H9 (cell line): ENCODE measurements at regions not wholly inside any gene's neighbourhood (a gene's known extent, or its start where the extent isn't known, plus 50 kb on each side); places are given as distances from the start of the nearest gene placed in this dataset.

Experiments
- DNase-seq: peaks from one replicate; pipeline ENCODE4 v3.0.0-alpha.2; 2017
- H2AFZ ChIP-seq: one replicate; pipeline ENCODE4 v1.6.1; 2013; ENCODE audit warnings: mild to moderate bottlenecking, low read length, control low read depth, moderate library complexity
- H2AK5ac ChIP-seq: 2 replicates; pipeline ENCODE4 v1.6.1; 2013; ENCODE audit warnings: low read length, control low read depth, mixed read lengths; ENCODE audit not compliant: insufficient read length
- H2BK120ac ChIP-seq: one replicate; pipeline ENCODE4 v1.6.1; 2013; ENCODE audit warnings: low read depth, mild to moderate bottlenecking, low read length, control low read depth, inconsistent platforms; ENCODE audit not compliant: poor library complexity, severe bottlenecking
- H2BK12ac ChIP-seq: 2 replicates; pipeline ENCODE4 v1.6.1; 2013; ENCODE audit warnings: low read length, control low read depth, mixed read lengths, low read depth; ENCODE audit not compliant: insufficient read length
- H2BK15ac ChIP-seq: 2 replicates; pipeline ENCODE4 v1.6.1; 2013; ENCODE audit warnings: low read depth, low read length, control low read depth
- H2BK20ac ChIP-seq: one replicate; pipeline ENCODE4 v1.6.1; 2013; ENCODE audit warnings: low read depth, mild to moderate bottlenecking, low read length, control low read depth, inconsistent platforms; ENCODE audit not compliant: poor library complexity, severe bottlenecking
- H2BK5ac ChIP-seq: 2 replicates; pipeline ENCODE4 v1.6.1; 2013; ENCODE audit warnings: low read length, control low read depth, mixed read lengths; ENCODE audit not compliant: insufficient read length
- H3K14ac ChIP-seq: 2 replicates; pipeline ENCODE4 v1.6.1; 2013; ENCODE audit warnings: low read length, control low read depth; ENCODE audit not compliant: insufficient read depth
- H3K18ac ChIP-seq: 2 replicates; pipeline ENCODE4 v1.6.1; 2013; ENCODE audit warnings: low read depth, mild to moderate bottlenecking, mixed read lengths, low read length, control low read depth; ENCODE audit not compliant: insufficient read length
- H3K23ac ChIP-seq: 2 replicates; pipeline ENCODE4 v1.6.1; 2013; ENCODE audit warnings: low read length, control low read depth, mixed read lengths, low read depth; ENCODE audit not compliant: insufficient read length
- H3K23me2 ChIP-seq: 2 replicates; pipeline ENCODE4 v1.6.1; 2013; ENCODE audit warnings: low read depth, mild to moderate bottlenecking, mixed read lengths, low read length, control low read depth; ENCODE audit not compliant: insufficient read length, poor library complexity, severe bottlenecking
- H3K27ac ChIP-seq: 2 replicates; pipeline ENCODE4 v1.5.1; 2013; ENCODE audit warnings: low read length, control low read depth, mixed read lengths, low read depth; ENCODE audit not compliant: insufficient read length
- H3K27me3 ChIP-seq: 2 replicates; pipeline ENCODE4 v1.6.1; 2013; ENCODE audit warnings: low read length, control low read depth, inconsistent platforms; ENCODE audit not compliant: insufficient read depth
- H3K4ac ChIP-seq: 2 replicates; pipeline ENCODE4 v1.6.1; 2013; ENCODE audit warnings: low read depth, mild to moderate bottlenecking, control low read depth, inconsistent platforms, low read length, moderate library complexity
- H3K4me1 ChIP-seq: 2 replicates; pipeline ENCODE4 v1.6.1; 2013; ENCODE audit warnings: low read length, control low read depth, inconsistent platforms; ENCODE audit not compliant: insufficient read depth
- H3K4me2 ChIP-seq: 2 replicates; pipeline ENCODE4 v1.6.1; 2013; ENCODE audit warnings: low read length, control low read depth, mixed read lengths; ENCODE audit not compliant: insufficient read length, insufficient read depth
- H3K56ac ChIP-seq: 2 replicates; pipeline ENCODE4 v1.6.1; 2013; ENCODE audit warnings: low read depth, mild to moderate bottlenecking, mixed read lengths, low read length, control low read depth; ENCODE audit not compliant: insufficient read length
- H3K79me1 ChIP-seq: 2 replicates; pipeline ENCODE4 v1.6.1; 2013; ENCODE audit warnings: low read depth, mild to moderate bottlenecking, moderate library complexity, low read length, control low read depth, inconsistent platforms; ENCODE audit not compliant: insufficient read depth, poor library complexity, severe bottlenecking
- H3K79me2 ChIP-seq: 2 replicates; pipeline ENCODE4 v1.6.1; 2013; ENCODE audit warnings: low read length, control low read depth, inconsistent platforms; ENCODE audit not compliant: insufficient read depth
- H3K9ac ChIP-seq: 2 replicates; pipeline ENCODE4 v1.6.1; 2013; ENCODE audit warnings: low read length, control low read depth, mixed read lengths; ENCODE audit not compliant: insufficient read length; ENCODE audit errors: extremely low read depth
- H3K9me3 ChIP-seq: one replicate; pipeline ENCODE4 v1.6.1; 2013; ENCODE audit warnings: low read depth, low read length, inconsistent platforms; ENCODE audit not compliant: control insufficient read depth
- H3T11ph ChIP-seq: one replicate; pipeline ENCODE4 v1.6.1; 2013; ENCODE audit warnings: mild to moderate bottlenecking, low read length, control low read depth, inconsistent platforms
- H4K20me1 ChIP-seq: one replicate; pipeline ENCODE4 v1.6.1; 2013; ENCODE audit not compliant: control insufficient read depth, insufficient read length, insufficient read depth
- H4K5ac ChIP-seq: 2 replicates; pipeline ENCODE4 v1.6.1; 2013; ENCODE audit warnings: low read depth, mild to moderate bottlenecking, mixed read lengths, low read length, control low read depth; ENCODE audit not compliant: insufficient read length
- H4K8ac ChIP-seq: replicated peaks from 2 replicates; pipeline ENCODE4 v1.6.1; 2013; ENCODE audit warnings: low read length, control low read depth, mixed read lengths, low read depth; ENCODE audit not compliant: insufficient read length
- H4K91ac ChIP-seq: 2 replicates; pipeline ENCODE4 v1.6.1; 2013; ENCODE audit warnings: low read depth, mild to moderate bottlenecking, moderate library complexity, mixed read lengths, low read length, control low read depth; ENCODE audit not compliant: insufficient read length
- H3K27ac Mint-ChIP-seq, 3 experiments: 2 replicates in 2 of 3; 3 replicates in 1 of 3; pipeline ENCODE4 v1.8.0; 2020 to 2021; ENCODE audit warnings: mixed read lengths in 3 of 3, mild to moderate bottlenecking in 1 of 3, moderate library complexity in 1 of 3
- H3K27me3 Mint-ChIP-seq: 2 replicates; pipeline ENCODE4 v1.8.0; 2021; ENCODE audit warnings: low read depth, mild to moderate bottlenecking, moderate library complexity, mixed read lengths
- H3K36me3 Mint-ChIP-seq, 3 experiments: 2 replicates in 2 of 3; 3 replicates in 1 of 3; pipeline ENCODE4 v1.8.0; 2020 to 2021; ENCODE audit warnings: low read depth in 3 of 3, mixed read lengths in 3 of 3; ENCODE audit not compliant: insufficient read depth in 1 of 3
- H3K4me1 Mint-ChIP-seq, 2 experiments: 2 replicates each; pipeline ENCODE4 v1.8.0; 2020; ENCODE audit warnings: mixed read lengths in 2 of 2
- H3K4me3 Mint-ChIP-seq, 2 experiments: 2 replicates in 1 of 2; 3 replicates in 1 of 2; pipeline ENCODE4 v1.8.0; 2020 to 2021; ENCODE audit warnings: mild to moderate bottlenecking in 2 of 2, mixed read lengths in 2 of 2, moderate library complexity in 1 of 2
- H3K9me3 Mint-ChIP-seq, 2 experiments: 2 replicates in 1 of 2; 3 replicates in 1 of 2; pipeline ENCODE4 v1.8.0; 2020; ENCODE audit warnings: mild to moderate bottlenecking in 2 of 2, mixed read lengths in 2 of 2, moderate library complexity in 1 of 2
- CTCF ChIP-seq: fragments of 200-600 bp; sonication (generic); conservative IDR thresholded peaks from 3 replicates; pipeline ENCODE4 v1.8.0; 2021; ENCODE audit warnings: antibody characterized with exemption, mild to moderate bottlenecking
- WGBS: extraction: QIAGEN DNeasy Blood & Tissue Kit; methylation state at CpG from one replicate; pipeline ENCODE4 v1.1.7; 2013; ENCODE audit warnings: missing lambda C conversion rate, low lambda C conversion rate, mixed read lengths; ENCODE audit not compliant: insufficient read length; ENCODE audit errors: extremely low coverage; 5-methylcytosine and 5-hydroxymethylcytosine counted together

- no peak overlapping the region for H3K18ac ChIP-seq
- no peak overlapping the region for H2BK15ac ChIP-seq
- WGBS: no CpG with 5 or more reads among the region's 1 CpG
- no peak overlapping the region for H3K56ac ChIP-seq
- no peak overlapping the region for H2BK12ac ChIP-seq
- H3K4me3 Mint-ChIP-seq: no peak overlapping the region
- peaks cover 7% of the 10 kb centered on the region in 2 experiments for H3K9me3 Mint-ChIP-seq
- no peaks in the 10 kb centered on the region for H4K20me1 ChIP-seq
- no peaks in the 10 kb centered on the region for H3K79me2 ChIP-seq
- no peak overlapping the region for H4K5ac ChIP-seq
- DNase-seq: no peak
- no peaks in the 10 kb centered on the region for H3K27me3 Mint-ChIP-seq
- no peaks in the 10 kb centered on the region for H3K23me2 ChIP-seq
- H3K27ac Mint-ChIP-seq: no peak overlapping the region
- H3K79me1 ChIP-seq: no peaks in the 10 kb centered on the region
- H3K4me1 ChIP-seq: no peaks in the 10 kb centered on the region
- H3K36me3 Mint-ChIP-seq: peaks cover 0 to 7% (median 0%) of the 10 kb centered on the region in 3 experiments; a peak in 2 of 7 replicates
- no peak overlapping the region for H3K23ac ChIP-seq
- H2BK20ac ChIP-seq: no peak overlapping the region
- no peak overlapping the region for H3K4me2 ChIP-seq
- H3T11ph ChIP-seq: no peak overlapping the region
- no peaks in the 10 kb centered on the region for H3K27me3 ChIP-seq
- no peak overlapping the region for H3K14ac ChIP-seq
- no peak overlapping the region for H3K27ac ChIP-seq
- H3K4ac ChIP-seq: no peak overlapping the region
- H3K9me3 ChIP-seq: peaks cover 6% of the 10 kb centered on the region
- H4K91ac ChIP-seq: no peak overlapping the region
- TF ChIP-seq CTCF: no peak
- H3K4me1 Mint-ChIP-seq: peaks cover 0 to 6% of the 10 kb centered on the region in 2 experiments; a peak in 1 of 4 replicates
- no peak overlapping the region for H2AFZ ChIP-seq
- H2BK5ac ChIP-seq: no peak overlapping the region
- no peak overlapping the region for H3K9ac ChIP-seq
- no peak overlapping the region for H2BK120ac ChIP-seq
- no peak overlapping the region for H2AK5ac ChIP-seq
- no peak overlapping the region for H4K8ac ChIP-seq
Measured at GRCh38 chr12:92993259-92993658, 64.2 kb upstream of the EEA1 start.
